Neural progenitor cell (in vitro differentiated cells): ENCODE measurements at regions not wholly inside any gene's neighbourhood (a gene's known extent, or its start where the extent isn't known, plus 50 kb on each side); places are given as distances from the start of the nearest gene placed in this dataset.
A peak's percentile ranks its signal among the peaks of the same experiment; 100 is the strongest.

Experiments used
- DNase-seq: peaks from one replicate; pipeline ENCODE4 v3.0.0-alpha.2; 2016; ENCODE audit warnings: low spot score
- H2AFZ ChIP-seq: fragments of 200-600 bp; sonication (generic); replicated peaks from 2 replicates; pipeline ENCODE4 v1.6.1; 2016; ENCODE audit warnings: antibody characterized with exemption
- H3F3A ChIP-seq: fragments of 200-600 bp; sonication (generic); 2 replicates; pipeline ENCODE4 v1.6.1; 2016; ENCODE audit warnings: antibody characterized with exemption, low read depth
- H3K27ac ChIP-seq: fragments of 200-600 bp; sonication (generic); 2 replicates; pipeline ENCODE4 v1.5.1; 2016; ENCODE audit warnings: mild to moderate bottlenecking
- H3K27me3 ChIP-seq: fragments of 200-600 bp; sonication (generic); 2 replicates; pipeline ENCODE4 v1.6.1; 2016; ENCODE audit warnings: mild to moderate bottlenecking, moderate library complexity
- H3K36me3 ChIP-seq: fragments of 200-600 bp; sonication (generic); 2 replicates; pipeline ENCODE4 v1.5.1; 2016
- H3K4me1 ChIP-seq: fragments of 200-600 bp; sonication (generic); 2 replicates; pipeline ENCODE4 v1.6.1; 2016; ENCODE audit warnings: mixed run types
- H3K4me2 ChIP-seq: fragments of 200-600 bp; sonication (generic); 2 replicates; pipeline ENCODE4 v1.6.1; 2016
- H3K4me3 ChIP-seq: fragments of 200-600 bp; sonication (generic); 2 replicates; pipeline ENCODE4 v1.5.1; 2016
- H3K79me2 ChIP-seq: fragments of 200-600 bp; sonication (generic); 2 replicates; pipeline ENCODE4 v1.6.1; 2016; ENCODE audit warnings: low read depth
- H3K9ac ChIP-seq: fragments of 200-600 bp; sonication (generic); 2 replicates; pipeline ENCODE4 v1.6.1; 2016
- H3K9me3 ChIP-seq: fragments of 200-600 bp; sonication (generic); 2 replicates; pipeline ENCODE4 v1.5.1; 2016; ENCODE audit warnings: low read depth
- H4K20me1 ChIP-seq: fragments of 200-600 bp; sonication (generic); 2 replicates; pipeline ENCODE4 v1.6.1; 2016; ENCODE audit warnings: low read depth
- H3K27ac Mint-ChIP-seq: 3 replicates; pipeline ENCODE4 v1.8.0; 2021; ENCODE audit warnings: mixed read lengths
- H3K27me3 Mint-ChIP-seq: 2 replicates; pipeline ENCODE4 v1.8.0; 2022; ENCODE audit warnings: low read depth, mild to moderate bottlenecking, inconsistent platforms, moderate library complexity, mixed read lengths; ENCODE audit not compliant: insufficient read depth
- H3K36me3 Mint-ChIP-seq: 3 replicates; pipeline ENCODE4 v1.8.0; 2021; ENCODE audit warnings: mixed read lengths
- H3K4me1 Mint-ChIP-seq: 3 replicates; pipeline ENCODE4 v1.8.0; 2021; ENCODE audit warnings: mixed read lengths
- H3K4me3 Mint-ChIP-seq: 3 replicates; pipeline ENCODE4 v1.8.0; 2021; ENCODE audit warnings: mild to moderate bottlenecking, moderate library complexity, mixed read lengths
- H3K9me3 Mint-ChIP-seq: 3 replicates; pipeline ENCODE4 v1.8.0; 2020; ENCODE audit warnings: mixed read lengths
- EZH2 ChIP-seq: fragments of 200-600 bp; sonication (generic); IDR thresholded peaks from 2 replicates; pipeline ENCODE4 v1.6.1; 2017; ENCODE audit warnings: antibody characterized with exemption, mild to moderate bottlenecking, moderate library complexity
- EZH2phosphoT487 ChIP-seq: fragments of 200-600 bp; sonication (generic); IDR thresholded peaks from 2 replicates; pipeline ENCODE4 v1.6.1; 2017; ENCODE audit warnings: antibody characterized with exemption
- TF ChIP-seq, protein P1 (sequence below): fragments of 200-600 bp; sonication (generic); IDR thresholded peaks from 2 replicates; pipeline ENCODE4 v1.5.1; 2017; ENCODE audit warnings: antibody characterized with exemption, mild to moderate bottlenecking

DNA sequence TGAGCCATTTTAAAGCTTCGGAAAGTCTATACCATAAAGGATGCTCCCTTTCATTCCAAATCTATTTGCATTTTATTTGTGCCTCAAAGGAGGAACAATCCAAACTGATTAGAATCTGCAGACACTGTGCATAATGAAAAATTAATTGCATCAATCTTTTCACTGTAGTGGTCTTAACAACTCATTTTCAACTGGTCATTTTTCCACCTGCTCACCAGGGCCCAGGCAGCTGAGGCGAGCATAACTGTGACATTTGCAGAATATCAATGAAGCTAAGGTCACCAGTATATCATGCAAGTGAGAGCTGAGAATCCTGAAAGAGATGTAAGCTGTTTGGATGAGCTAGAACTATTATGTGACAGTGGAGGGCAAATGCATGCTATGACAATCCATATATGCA lies 387.3 kb upstream of the TECRL start:
- Mint-ChIP-seq H3K4me3 (no peak overlapping the region), H3K27me3 (no peaks in the 10 kb centered on the region), H3K27ac (no peak overlapping the region), H3K36me3 (no peaks in the 10 kb centered on the region), H3K4me1 (peaks cover 7% of the 10 kb centered on the region), H3K9me3 (no peaks in the 10 kb centered on the region)
- Histone ChIP-seq H3K4me1 (no peaks in the 10 kb centered on the region), H3K9me3 (no peaks in the 10 kb centered on the region), H3F3A (no peaks in the 10 kb centered on the region), H3K36me3 (no peaks in the 10 kb centered on the region), H3K27me3 (no peaks in the 10 kb centered on the region), H3K4me2 (no peak overlapping the region), H3K27ac (no peak overlapping the region), H2AFZ (peak overlapping the region; percentile 12), H3K4me3 (no peak overlapping the region), H3K79me2 (no peaks in the 10 kb centered on the region), H4K20me1 (no peaks in the 10 kb centered on the region), H3K9ac (no peak overlapping the region)
- TF ChIP-seq, protein P1, sequence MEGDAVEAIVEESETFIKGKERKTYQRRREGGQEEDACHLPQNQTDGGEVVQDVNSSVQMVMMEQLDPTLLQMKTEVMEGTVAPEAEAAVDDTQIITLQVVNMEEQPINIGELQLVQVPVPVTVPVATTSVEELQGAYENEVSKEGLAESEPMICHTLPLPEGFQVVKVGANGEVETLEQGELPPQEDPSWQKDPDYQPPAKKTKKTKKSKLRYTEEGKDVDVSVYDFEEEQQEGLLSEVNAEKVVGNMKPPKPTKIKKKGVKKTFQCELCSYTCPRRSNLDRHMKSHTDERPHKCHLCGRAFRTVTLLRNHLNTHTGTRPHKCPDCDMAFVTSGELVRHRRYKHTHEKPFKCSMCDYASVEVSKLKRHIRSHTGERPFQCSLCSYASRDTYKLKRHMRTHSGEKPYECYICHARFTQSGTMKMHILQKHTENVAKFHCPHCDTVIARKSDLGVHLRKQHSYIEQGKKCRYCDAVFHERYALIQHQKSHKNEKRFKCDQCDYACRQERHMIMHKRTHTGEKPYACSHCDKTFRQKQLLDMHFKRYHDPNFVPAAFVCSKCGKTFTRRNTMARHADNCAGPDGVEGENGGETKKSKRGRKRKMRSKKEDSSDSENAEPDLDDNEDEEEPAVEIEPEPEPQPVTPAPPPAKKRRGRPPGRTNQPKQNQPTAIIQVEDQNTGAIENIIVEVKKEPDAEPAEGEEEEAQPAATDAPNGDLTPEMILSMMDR: no peak
- TF ChIP-seq EZH2: no peak
- TF ChIP-seq EZH2phosphoT487: no peak
- DNase-seq: no peak

GRCh38 chr4:64784125-64784524 lies 374.9 kb upstream of the TECRL start:
- H2AFZ ChIP-seq: peak overlapping the region; percentile 18
- H3F3A ChIP-seq: no peaks in the 10 kb centered on the region
- Mint-ChIP-seq H3K36me3 (no peaks in the 10 kb centered on the region), H3K9me3 (no peaks in the 10 kb centered on the region), H3K4me3 (no peak overlapping the region), H3K27ac (no peak overlapping the region), H3K4me1 (peaks cover 11% of the 10 kb centered on the region), H3K27me3 (no peaks in the 10 kb centered on the region)
- no peak for DNase-seq
- H3K4me1 ChIP-seq: no peaks in the 10 kb centered on the region
- H3K9me3 ChIP-seq: no peaks in the 10 kb centered on the region
- H3K79me2 ChIP-seq: no peaks in the 10 kb centered on the region
- H3K9ac ChIP-seq: no peak overlapping the region
- H3K4me2 ChIP-seq: no peak overlapping the region
- H4K20me1 ChIP-seq: no peaks in the 10 kb centered on the region
- no peaks in the 10 kb centered on the region for H3K27me3 ChIP-seq
- H3K4me3 ChIP-seq: no peak overlapping the region
- H3K36me3 ChIP-seq: no peaks in the 10 kb centered on the region
- no peak overlapping the region for H3K27ac ChIP-seq
- TF ChIP-seq EZH2phosphoT487: no peak
- TF ChIP-seq, protein P1: no peak
- no peak for TF ChIP-seq EZH2

DNA sequence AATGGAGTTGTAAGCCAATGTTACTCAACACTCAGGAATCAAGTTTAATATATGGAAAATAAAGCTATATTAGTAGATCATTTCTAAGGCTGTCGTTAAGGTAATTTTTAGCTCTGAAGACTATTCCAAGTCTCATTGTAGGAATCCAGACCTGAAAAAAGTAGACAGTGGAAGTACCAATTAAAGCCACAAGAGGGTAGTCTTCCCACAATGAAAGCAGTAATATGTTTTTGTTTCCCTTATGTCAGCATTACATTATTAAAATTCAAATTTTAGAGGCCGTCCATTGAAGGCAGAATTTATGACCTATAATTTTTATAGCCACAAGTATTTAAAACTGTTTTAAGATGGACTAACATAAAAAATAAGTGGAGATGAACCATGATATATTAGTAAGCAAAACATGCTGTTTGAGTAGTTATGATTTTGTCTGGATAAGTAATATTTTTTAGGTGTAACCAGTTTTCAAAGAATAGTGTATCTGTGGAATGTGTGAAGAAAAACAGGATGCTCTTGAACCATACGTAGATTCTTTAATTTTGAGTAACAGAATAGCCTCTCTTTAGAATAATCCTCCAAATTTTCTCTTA lies 372.6 kb upstream of the TECRL start:
- Histone ChIP-seq H3K9me3 (no peaks in the 10 kb centered on the region), H3K4me1 (no peaks in the 10 kb centered on the region), H3K9ac (no peak overlapping the region), H3K27ac (no peak overlapping the region), H3K36me3 (no peaks in the 10 kb centered on the region), H3K27me3 (no peaks in the 10 kb centered on the region), H3K4me2 (no peak overlapping the region), H3K4me3 (no peak overlapping the region), H3K79me2 (no peaks in the 10 kb centered on the region), H3F3A (no peaks in the 10 kb centered on the region), H2AFZ (no peak overlapping the region), H4K20me1 (no peaks in the 10 kb centered on the region)
- no peak for TF ChIP-seq EZH2
- TF ChIP-seq EZH2phosphoT487: no peak
- TF ChIP-seq, protein P1: peak; percentile 80
- Mint-ChIP-seq H3K27me3 (no peaks in the 10 kb centered on the region), H3K4me3 (no peak overlapping the region), H3K27ac (no peak overlapping the region), H3K9me3 (no peaks in the 10 kb centered on the region), H3K4me1 (peaks cover 11% of the 10 kb centered on the region), H3K36me3 (no peaks in the 10 kb centered on the region)
- DNase-seq: peak; percentile 2
